Natural killer cell (primary cell): ENCODE measurements at regions not wholly inside any gene's neighbourhood (a gene's known extent, or its start where the extent isn't known, plus 50 kb on each side); places are given as distances from the start of the nearest gene placed in this dataset.

ENCODE experiments used
- ATAC-seq, 3 donors: fragments of 150-1000 bp in 2 of 3; fragments of 200-7000 bp in 1 of 3; cut with Tn5 transposase; 1 replicate in 1 of 3; 2 replicates in 2 of 3; pipeline ENCODE4 v1.10.0; 2021; ENCODE audit warnings: mild to moderate bottlenecking in 2 of 3, moderate library complexity in 2 of 3
- DNase-seq, 2 donors: peaks; one replicate each; pipeline versions ENCODE4 v3.0.0 to v3.0.0-alpha.2; 2013 to 2021; ENCODE audit warnings: mixed read lengths in 1 of 2
- H3K27ac ChIP-seq: one replicate; pipeline ENCODE4 v1.5.1; 2013; ENCODE audit warnings: mild to moderate bottlenecking, low read length
- H3K27me3 ChIP-seq: one replicate; pipeline ENCODE4 v1.6.1; 2013; ENCODE audit warnings: low read length; ENCODE audit not compliant: control insufficient read depth, insufficient read depth
- H3K36me3 ChIP-seq: one replicate; pipeline ENCODE4 v1.6.1; 2013; ENCODE audit warnings: low read length; ENCODE audit not compliant: control insufficient read depth, insufficient read depth
- H3K4me1 ChIP-seq: one replicate; pipeline ENCODE4 v1.6.1; 2013; ENCODE audit warnings: low read length; ENCODE audit not compliant: control insufficient read depth, insufficient read depth
- H3K4me3 ChIP-seq: one replicate; pipeline ENCODE4 v1.5.1; 2013; ENCODE audit warnings: low read length
- H3K9me3 ChIP-seq: one replicate; pipeline ENCODE4 v1.6.1; 2013; ENCODE audit warnings: low read length; ENCODE audit not compliant: control insufficient read depth, insufficient read depth
- H3K27ac Mint-ChIP-seq, 2 donors: one replicate each; pipeline ENCODE4 v1.8.0; 2022; ENCODE audit warnings: mild to moderate bottlenecking in 2 of 2, mixed read lengths in 2 of 2, moderate library complexity in 1 of 2
- H3K27me3 Mint-ChIP-seq, 2 donors: one replicate each; pipeline ENCODE4 v1.8.0; 2022; ENCODE audit warnings: low read depth in 2 of 2, mixed read lengths in 2 of 2
- H3K36me3 Mint-ChIP-seq: one replicate; pipeline ENCODE4 v1.8.0; 2022; ENCODE audit warnings: mixed read lengths
- H3K4me1 Mint-ChIP-seq, 2 donors: one replicate each; pipeline ENCODE4 v1.8.0; 2022; ENCODE audit warnings: mixed read lengths in 2 of 2
- H3K4me3 Mint-ChIP-seq: one replicate; pipeline ENCODE4 v1.8.0; 2022; ENCODE audit warnings: mild to moderate bottlenecking, moderate library complexity, mixed read lengths
- H3K9me3 Mint-ChIP-seq, 2 donors: one replicate each; pipeline ENCODE4 v1.8.0; 2022; ENCODE audit warnings: mixed read lengths in 2 of 2
- WGBS: methylation state at CpG from one replicate; pipeline ENCODE4 v1.1.7; 2013; ENCODE audit warnings: missing lambda C conversion rate; ENCODE audit not compliant: insufficient coverage; 5-methylcytosine and 5-hydroxymethylcytosine counted together
- intact Hi-C: fragments of 100-400 bp; cut with micrococcal nuclease; formaldehyde crosslinking; loops from one replicate; pipeline ENCODE4 v1.14.2; 2022
- TF ChIP-seq, protein P1 (sequence below): fragments of 200-600 bp; IDR thresholded peaks from one replicate; pipeline ENCODE4 v1.8.0; 2022; ENCODE audit warnings: antibody characterized with exemption

DNA sequence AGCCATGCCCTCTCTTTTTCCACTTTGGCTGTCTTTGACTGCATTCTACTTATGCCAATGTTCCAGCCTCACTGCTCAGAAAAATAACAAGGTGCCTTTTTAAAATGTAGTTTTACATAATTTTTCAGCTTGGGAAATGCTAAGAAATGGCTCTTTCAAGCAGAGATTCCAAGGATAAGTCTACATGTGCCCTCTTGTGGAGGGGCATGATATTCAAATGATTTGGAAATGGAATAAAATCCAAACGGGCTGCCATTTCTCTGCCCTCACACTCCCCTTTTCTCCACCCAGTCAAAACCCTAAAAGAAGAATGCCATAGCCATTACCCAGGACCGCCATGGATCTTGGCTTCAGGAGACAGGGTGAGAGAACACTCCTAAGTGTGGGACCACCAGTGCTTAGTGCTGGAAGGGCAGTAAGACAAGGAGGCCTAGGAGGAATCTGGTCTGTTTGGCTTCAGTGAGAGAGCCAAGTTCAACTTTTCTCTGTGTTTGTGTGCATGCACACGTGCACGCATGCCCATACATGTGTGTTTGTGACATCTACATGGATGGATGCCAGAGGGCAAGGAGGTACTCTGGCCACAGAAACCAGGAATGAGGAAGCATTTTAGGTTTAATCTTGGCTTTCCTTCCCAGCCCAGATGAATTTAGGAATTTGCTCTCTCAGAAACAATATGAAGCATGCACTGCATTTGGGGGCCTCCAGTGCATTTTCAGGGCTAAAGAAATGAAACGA is 174.0 kb upstream of the SLC14A2 start:
- no peaks in the 10 kb centered on the region for H3K4me1 Mint-ChIP-seq
- intact Hi-C loops, result no loop called here
- TF ChIP-seq, protein P1, sequence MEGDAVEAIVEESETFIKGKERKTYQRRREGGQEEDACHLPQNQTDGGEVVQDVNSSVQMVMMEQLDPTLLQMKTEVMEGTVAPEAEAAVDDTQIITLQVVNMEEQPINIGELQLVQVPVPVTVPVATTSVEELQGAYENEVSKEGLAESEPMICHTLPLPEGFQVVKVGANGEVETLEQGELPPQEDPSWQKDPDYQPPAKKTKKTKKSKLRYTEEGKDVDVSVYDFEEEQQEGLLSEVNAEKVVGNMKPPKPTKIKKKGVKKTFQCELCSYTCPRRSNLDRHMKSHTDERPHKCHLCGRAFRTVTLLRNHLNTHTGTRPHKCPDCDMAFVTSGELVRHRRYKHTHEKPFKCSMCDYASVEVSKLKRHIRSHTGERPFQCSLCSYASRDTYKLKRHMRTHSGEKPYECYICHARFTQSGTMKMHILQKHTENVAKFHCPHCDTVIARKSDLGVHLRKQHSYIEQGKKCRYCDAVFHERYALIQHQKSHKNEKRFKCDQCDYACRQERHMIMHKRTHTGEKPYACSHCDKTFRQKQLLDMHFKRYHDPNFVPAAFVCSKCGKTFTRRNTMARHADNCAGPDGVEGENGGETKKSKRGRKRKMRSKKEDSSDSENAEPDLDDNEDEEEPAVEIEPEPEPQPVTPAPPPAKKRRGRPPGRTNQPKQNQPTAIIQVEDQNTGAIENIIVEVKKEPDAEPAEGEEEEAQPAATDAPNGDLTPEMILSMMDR, result no peak
- no peaks in the 10 kb centered on the region for H3K4me1 ChIP-seq
- H3K27ac ChIP-seq, result no peak overlapping the region
- H3K27me3 ChIP-seq, result no peaks in the 10 kb centered on the region
- no peak for ATAC-seq
- no peaks in the 10 kb centered on the region for H3K9me3 ChIP-seq
- no peak for DNase-seq
- H3K36me3 Mint-ChIP-seq, result no peaks in the 10 kb centered on the region
- no peak overlapping the region for H3K4me3 Mint-ChIP-seq
- no peak overlapping the region for H3K4me3 ChIP-seq
- peaks cover 12% of the 10 kb centered on the region in 2 donors for H3K27me3 Mint-ChIP-seq
- no peak overlapping the region for H3K27ac Mint-ChIP-seq
- no peaks in the 10 kb centered on the region for H3K9me3 Mint-ChIP-seq
- H3K36me3 ChIP-seq, result no peaks in the 10 kb centered on the region
- 73% methylated on average over 5 of the region's 5 CpGs for WGBS

DNA sequence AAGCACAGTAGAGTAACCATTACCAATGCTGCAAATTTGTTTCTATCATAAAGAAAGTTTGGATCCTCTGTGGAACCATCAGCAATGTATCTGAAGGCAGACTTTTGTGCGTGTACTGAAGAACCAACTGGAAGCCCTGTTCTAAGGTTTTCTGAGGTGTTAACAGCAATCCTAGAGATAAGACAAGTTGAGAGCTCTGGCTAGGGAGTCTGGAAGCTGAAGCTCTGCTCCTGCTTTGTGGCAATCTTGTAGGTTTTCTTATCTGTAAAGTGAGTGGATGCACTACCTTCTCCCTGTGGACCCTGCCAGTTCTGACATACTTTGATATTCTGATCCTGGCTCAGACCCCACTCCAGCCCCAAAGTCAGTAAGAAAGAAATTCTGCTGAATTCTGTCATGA is 171.2 kb upstream of the SLC14A2 start:
- no peaks in the 10 kb centered on the region for H3K9me3 Mint-ChIP-seq
- intact Hi-C loops, result no loop called here
- H3K36me3 Mint-ChIP-seq, result no peaks in the 10 kb centered on the region
- no peak for ATAC-seq
- Histone ChIP-seq H3K9me3 (no peaks in the 10 kb centered on the region), H3K27me3 (no peaks in the 10 kb centered on the region), H3K4me3 (no peak overlapping the region), H3K36me3 (no peaks in the 10 kb centered on the region), H3K27ac (no peak overlapping the region), H3K4me1 (no peaks in the 10 kb centered on the region)
- peaks cover 10 to 12% of the 10 kb centered on the region in 2 donors for H3K27me3 Mint-ChIP-seq
- TF ChIP-seq, protein P1, result no peak
- WGBS, result 97% methylated on average over 1 of the region's 1 CpG
- DNase-seq, result no peak
- H3K4me1 Mint-ChIP-seq, result no peaks in the 10 kb centered on the region
- H3K27ac Mint-ChIP-seq, result no peak overlapping the region
- no peak overlapping the region for H3K4me3 Mint-ChIP-seq

DNA sequence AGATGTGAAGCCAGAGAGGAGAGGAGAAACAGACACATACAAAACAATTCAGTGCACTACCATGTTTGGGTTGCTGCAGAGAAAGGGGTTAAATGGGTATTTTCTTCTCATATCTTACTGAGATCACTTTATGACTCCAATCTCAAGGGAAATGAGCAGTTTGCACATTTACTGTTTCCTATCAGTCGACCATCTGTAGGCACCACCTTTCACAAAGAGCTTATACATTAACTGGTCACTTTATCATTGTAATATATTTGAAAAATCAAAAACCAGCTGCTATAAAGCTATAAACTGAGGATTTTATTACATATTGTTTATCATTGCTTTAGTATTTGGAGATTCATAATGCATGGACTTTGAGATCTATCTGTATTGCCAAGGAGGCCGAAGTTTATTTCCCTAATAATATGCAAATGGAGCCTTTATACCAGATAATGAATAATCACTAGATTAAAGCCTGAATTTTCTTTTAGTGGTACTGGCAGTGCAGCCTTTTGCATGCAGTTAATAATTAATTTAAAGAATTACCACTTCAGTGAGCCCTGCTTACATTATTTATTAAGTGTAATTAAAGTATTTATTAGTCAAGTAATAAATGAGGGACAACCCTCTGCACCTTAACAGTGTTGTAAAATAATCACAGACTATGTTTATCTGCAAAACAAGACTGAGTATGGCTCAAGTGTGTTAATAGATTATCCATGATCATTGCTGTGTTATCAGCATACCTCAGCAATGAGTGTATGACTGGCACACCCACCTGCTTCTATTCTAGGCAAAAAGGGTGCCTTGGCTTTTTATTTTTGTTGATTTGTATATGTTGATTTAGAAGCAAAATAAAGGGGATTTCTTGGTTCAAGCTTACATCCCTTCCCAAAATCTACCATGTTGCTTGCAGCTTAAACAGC is 167.7 kb upstream of the SLC14A2 start:
- no peaks in the 10 kb centered on the region for H3K27me3 ChIP-seq
- intact Hi-C loops, result no loop called here
- TF ChIP-seq, protein P1, result no peak
- no CpG with 5 or more reads among the region's 2 CpGs for WGBS
- no peaks in the 10 kb centered on the region for H3K9me3 Mint-ChIP-seq
- no peaks in the 10 kb centered on the region for H3K36me3 ChIP-seq
- DNase-seq (no peak), ATAC-seq (no peak)
- H3K4me1 ChIP-seq, result no peaks in the 10 kb centered on the region
- no peak overlapping the region for H3K4me3 ChIP-seq
- H3K4me3 Mint-ChIP-seq, result no peak overlapping the region
- no peaks in the 10 kb centered on the region for H3K4me1 Mint-ChIP-seq
- H3K27ac Mint-ChIP-seq, result no peak overlapping the region
- no peaks in the 10 kb centered on the region for H3K36me3 Mint-ChIP-seq
- H3K27ac ChIP-seq, result no peak overlapping the region
- peaks cover 3 to 12% of the 10 kb centered on the region in 2 donors for H3K27me3 Mint-ChIP-seq
- H3K9me3 ChIP-seq, result no peaks in the 10 kb centered on the region
